ENCODE measurements at regions not wholly inside any gene's neighbourhood (a gene's known extent, or its start where the extent isn't known, plus 50 kb on each side); places are given as distances from the start of the nearest gene placed in this dataset.

DNA sequence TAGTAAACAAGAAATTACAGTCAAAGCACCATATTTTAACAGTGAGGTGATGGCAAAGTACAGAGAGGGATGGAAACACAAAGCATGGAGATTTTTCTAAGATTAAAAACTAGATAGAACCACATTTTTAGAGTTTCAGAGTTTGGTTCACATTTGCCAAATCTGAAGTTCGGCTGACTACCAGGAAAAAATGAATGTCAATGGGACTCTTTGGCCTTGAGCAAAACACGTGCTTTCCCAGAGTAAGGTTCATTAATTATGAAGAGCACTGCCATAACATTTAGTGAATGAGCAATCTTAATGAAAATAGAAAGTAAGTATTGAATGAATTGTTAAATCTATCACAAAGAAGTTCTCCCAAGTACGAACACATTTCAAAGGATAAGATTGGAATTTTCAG, 571.2 kb upstream of the VRK2 start:
- H4K20me1 ChIP-seq (ENCODE audit: control insufficient read depth, insufficient read depth, insufficient read length), result no peaks in the 10 kb centered on the region
- H3K9ac ChIP-seq (ENCODE audit: extremely low read depth, insufficient read length, low read length), result no peak overlapping the region
- H3K56ac ChIP-seq (ENCODE audit: insufficient read length, low read depth, low read length), result no peak overlapping the region
- H3K18ac ChIP-seq (ENCODE audit: insufficient read length, low read depth, low read length), result no peak overlapping the region
- no peaks in the 10 kb centered on the region for H3K79me2 ChIP-seq (ENCODE audit: insufficient read depth, low read length)
- Mint-ChIP-seq H3K27ac (no peak overlapping the region), H3K4me1 (peaks cover 0 to 4% of the 10 kb centered on the region in 2 experiments; a peak in 2 of 4 replicates), H3K36me3 (ENCODE audit: insufficient read depth in 1 of 3, low read depth in 3 of 3) (no peaks in the 10 kb centered on the region), H3K9me3 (no peaks in the 10 kb centered on the region), H3K27me3 (ENCODE audit: low read depth) (no peaks in the 10 kb centered on the region), H3K4me3 (no peak overlapping the region)
- H3K14ac ChIP-seq (ENCODE audit: insufficient read depth, low read length), result no peak overlapping the region
- no peak overlapping the region for H4K8ac ChIP-seq (replicated peaks; ENCODE audit: insufficient read length, low read depth, low read length)
- no peaks in the 10 kb centered on the region for H3K27me3 ChIP-seq (ENCODE audit: insufficient read depth, low read length)
- no peak overlapping the region for H2BK15ac ChIP-seq (ENCODE audit: low read depth, low read length)
- no peak overlapping the region for H3K23ac ChIP-seq (ENCODE audit: insufficient read length, low read depth, low read length)
- TF ChIP-seq, protein P1, sequence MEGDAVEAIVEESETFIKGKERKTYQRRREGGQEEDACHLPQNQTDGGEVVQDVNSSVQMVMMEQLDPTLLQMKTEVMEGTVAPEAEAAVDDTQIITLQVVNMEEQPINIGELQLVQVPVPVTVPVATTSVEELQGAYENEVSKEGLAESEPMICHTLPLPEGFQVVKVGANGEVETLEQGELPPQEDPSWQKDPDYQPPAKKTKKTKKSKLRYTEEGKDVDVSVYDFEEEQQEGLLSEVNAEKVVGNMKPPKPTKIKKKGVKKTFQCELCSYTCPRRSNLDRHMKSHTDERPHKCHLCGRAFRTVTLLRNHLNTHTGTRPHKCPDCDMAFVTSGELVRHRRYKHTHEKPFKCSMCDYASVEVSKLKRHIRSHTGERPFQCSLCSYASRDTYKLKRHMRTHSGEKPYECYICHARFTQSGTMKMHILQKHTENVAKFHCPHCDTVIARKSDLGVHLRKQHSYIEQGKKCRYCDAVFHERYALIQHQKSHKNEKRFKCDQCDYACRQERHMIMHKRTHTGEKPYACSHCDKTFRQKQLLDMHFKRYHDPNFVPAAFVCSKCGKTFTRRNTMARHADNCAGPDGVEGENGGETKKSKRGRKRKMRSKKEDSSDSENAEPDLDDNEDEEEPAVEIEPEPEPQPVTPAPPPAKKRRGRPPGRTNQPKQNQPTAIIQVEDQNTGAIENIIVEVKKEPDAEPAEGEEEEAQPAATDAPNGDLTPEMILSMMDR (conservative IDR thresholded peaks at IDR 0.05), result no peak
- H3K79me1 ChIP-seq (ENCODE audit: insufficient read depth, low read depth, low read length, poor library complexity, severe bottlenecking), result no peaks in the 10 kb centered on the region
- H4K91ac ChIP-seq (ENCODE audit: insufficient read length, low read depth, low read length), result no peak overlapping the region
- no peak overlapping the region for H3K27ac ChIP-seq (ENCODE audit: insufficient read length, low read depth, low read length)
- H3K4me2 ChIP-seq (ENCODE audit: insufficient read depth, insufficient read length, low read length), result no peak overlapping the region
- no peak overlapping the region for H2AK5ac ChIP-seq (ENCODE audit: insufficient read length, low read length)
- no peak overlapping the region for H2AFZ ChIP-seq (ENCODE audit: low read length)
- no peak overlapping the region for H2BK20ac ChIP-seq (ENCODE audit: low read depth, low read length, poor library complexity, severe bottlenecking)
- no peak overlapping the region for H2BK12ac ChIP-seq (ENCODE audit: insufficient read length, low read depth, low read length)
- WGBS (ENCODE audit: extremely low coverage, insufficient read length, low lambda C conversion rate), result no CpG with 5 or more reads among the region's 3 CpGs
- no peaks in the 10 kb centered on the region for H3K23me2 ChIP-seq (ENCODE audit: insufficient read length, low read depth, low read length, poor library complexity, severe bottlenecking)
- no peak for DNase-seq
- H3K9me3 ChIP-seq (ENCODE audit: control insufficient read depth, low read depth, low read length), result no peaks in the 10 kb centered on the region
- no peak overlapping the region for H2BK120ac ChIP-seq (ENCODE audit: low read depth, low read length, poor library complexity, severe bottlenecking)
- H4K5ac ChIP-seq (ENCODE audit: insufficient read length, low read depth, low read length), result no peak overlapping the region
- no peak overlapping the region for H3K4ac ChIP-seq (ENCODE audit: low read depth, low read length)
- no peak overlapping the region for H2BK5ac ChIP-seq (ENCODE audit: insufficient read length, low read length)
- H3K4me1 ChIP-seq (ENCODE audit: insufficient read depth, low read length), result no peaks in the 10 kb centered on the region
- no peak overlapping the region for H3T11ph ChIP-seq (ENCODE audit: low read length)

All from H9 (cell line).